ENCODE measurements at regions not wholly inside any gene's neighbourhood (a gene's known extent, or its start where the extent isn't known, plus 50 kb on each side); places are given as distances from the start of the nearest gene placed in this dataset.

- DNase-seq, result no peak
These were observed 69.8 kb downstream of the CD83 start for GRCh38 chr6:14187406-14187805.

DNA sequence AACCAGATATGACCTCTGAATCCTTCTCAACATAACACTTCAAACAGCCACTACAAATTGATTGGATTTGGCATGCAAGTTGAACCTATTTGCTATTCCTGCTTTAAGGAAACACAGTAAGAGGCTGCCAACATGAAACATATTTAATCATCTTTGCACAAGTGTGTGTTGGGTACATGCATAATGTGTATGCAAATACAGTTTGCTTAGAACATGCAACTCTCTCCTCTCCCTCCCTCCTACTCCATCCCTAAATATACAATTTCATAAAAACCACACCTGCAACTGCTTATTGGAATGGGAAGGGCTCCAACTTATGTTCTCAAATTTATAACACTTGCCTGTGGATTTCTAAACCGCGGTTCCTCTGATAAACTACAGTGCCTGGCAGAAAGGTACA lies 71.5 kb downstream of the CD83 start:
- DNase-seq, result no peak

- DNase-seq, result no peak
These were observed 72.8 kb downstream of the CD83 start for GRCh38 chr6:14190191-14190928.

GRCh38 chr6:14190929-14191224 lies 73.3 kb downstream of the CD83 start:
- DNase-seq, result no peak

DNA sequence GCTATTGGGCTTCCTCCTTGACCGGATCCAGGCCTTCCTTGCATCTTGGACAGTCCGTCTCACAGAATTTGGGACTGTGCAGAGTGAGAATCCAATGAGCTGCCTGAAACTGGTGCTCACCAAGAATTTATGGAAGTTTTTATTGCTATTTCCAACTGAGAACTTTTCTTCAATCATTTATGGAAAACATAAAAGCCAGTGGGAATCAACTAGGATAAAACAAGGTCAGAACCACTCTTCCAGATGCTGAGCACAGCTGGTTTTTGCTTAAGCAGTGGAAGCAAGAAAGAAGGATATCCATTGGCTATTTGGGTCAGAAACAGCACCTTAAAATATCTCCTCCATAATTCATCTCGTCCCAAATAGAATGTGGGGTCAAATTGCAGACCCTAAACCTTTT lies 74.2 kb downstream of the CD83 start:
- DNase-seq, result no peak

DNA sequence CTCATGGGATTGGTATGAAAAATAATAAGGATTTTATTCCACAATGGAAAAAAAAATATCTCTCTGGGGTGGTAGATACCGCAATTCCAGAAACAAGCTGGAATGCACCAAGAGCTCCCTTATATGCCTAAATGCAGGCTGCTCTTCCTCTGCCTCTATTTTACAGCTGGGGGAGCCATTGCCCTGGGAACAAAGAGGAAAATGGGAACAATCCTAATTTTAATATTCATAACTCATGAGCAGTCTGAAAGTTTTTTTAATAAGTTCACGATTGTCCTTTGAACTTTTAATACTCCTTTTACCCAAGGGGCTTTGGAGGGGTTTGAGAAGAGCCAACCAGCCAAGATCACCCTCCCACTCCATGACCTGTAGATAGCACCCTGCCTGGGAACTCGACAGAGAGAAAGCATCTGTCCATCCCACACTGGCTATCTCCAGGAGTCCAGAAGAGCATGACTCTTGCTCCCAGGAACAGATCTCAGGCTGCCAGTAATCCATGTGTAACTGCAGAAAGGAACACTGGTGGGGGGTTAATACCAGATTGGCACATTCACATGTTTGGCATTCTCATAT lies 74.7 kb downstream of the CD83 start:
- DNase-seq, result no peak

GRCh38 chr6:14193524-14193923 lies 76.0 kb downstream of the CD83 start:
- no peak for DNase-seq

- DNase-seq, result no peak
These were observed 76.9 kb downstream of the CD83 start for GRCh38 chr6:14194483-14194882.

DNA sequence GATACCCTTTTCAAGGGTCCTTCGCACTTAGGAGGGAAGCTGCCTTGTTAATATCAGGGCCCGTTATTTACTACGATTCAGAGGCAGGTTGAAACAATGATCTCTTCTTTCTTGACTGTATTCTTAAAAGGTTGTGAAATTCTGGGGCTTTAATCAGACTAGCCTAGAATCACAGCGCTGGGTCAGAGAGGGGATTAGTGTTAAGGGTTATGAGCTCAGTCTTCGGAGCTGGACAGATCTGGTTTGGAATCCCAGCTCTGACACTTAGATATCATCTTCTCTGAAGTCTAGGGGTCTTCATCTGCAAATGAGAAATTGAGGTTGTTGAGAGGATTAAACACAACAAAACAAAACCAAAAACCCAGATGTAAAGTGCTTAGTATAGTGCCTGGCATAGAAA lies 77.4 kb downstream of the CD83 start:
- DNase-seq, result no peak

DNA sequence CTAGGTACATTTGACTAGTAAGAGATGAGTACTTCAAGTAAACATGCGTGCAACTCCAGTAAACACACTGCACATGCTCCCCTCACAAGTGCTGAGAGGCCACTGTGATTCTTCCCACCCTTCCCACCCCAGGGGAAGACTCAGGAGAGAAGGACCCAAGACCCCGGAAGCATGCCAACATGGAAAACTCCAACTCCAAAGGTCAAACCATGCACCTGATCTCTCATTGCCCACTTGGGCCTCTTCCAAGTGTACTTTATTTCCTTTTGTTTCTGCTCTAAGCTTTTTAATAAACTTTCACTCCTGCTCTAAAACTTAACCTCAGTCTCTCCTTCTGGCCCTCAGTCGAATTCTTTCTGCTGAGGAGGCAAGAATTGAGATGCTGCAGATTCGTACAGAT lies 78.5 kb downstream of the CD83 start:
- no peak for DNase-seq

GRCh38 chr6:14197118-14197517 lies 79.5 kb downstream of the CD83 start:
- DNase-seq, result no peak

DNA sequence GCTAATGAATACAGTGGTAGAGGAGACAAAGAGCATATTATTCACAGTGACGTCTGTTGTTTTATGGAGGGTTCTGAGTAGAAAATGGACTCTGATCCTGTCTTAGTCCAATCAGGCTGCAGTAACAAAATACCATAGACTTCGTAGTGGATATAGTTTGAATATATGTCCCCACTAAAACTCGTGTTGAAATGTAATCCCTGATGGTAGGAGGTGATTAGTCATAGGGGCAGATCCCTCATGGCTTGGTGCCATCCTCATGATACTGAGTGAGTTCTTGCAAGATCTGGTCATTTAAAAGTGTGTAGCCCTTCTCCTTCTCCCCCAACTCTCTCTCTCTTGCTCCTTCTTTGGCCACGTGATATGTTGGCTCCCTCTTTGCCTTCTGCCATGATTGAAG lies 82.5 kb downstream of the CD83 start:
- DNase-seq, result no peak

DNA sequence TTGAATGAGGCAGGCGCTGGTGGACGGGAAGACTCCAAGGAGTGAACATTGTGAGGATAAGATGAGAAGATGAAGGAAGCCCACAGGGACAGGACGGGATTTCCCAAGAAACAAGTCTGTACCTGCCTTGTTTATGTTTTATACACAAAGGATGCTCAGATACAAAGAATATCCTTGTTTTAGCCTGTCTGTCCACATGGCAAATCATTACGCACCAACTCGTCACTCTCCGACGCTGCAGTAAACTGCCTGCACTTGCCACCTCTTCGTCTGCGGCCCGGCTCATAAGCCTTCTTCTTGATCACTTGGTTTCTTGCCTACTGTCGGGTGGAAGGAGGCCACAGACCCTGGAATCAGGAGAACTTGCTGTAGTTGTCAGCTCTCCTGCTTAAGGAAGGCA lies 85.4 kb downstream of the CD83 start:
- DNase-seq, result no peak

GRCh38 chr6:14206391-14206790 lies 88.8 kb downstream of the CD83 start:
- DNase-seq, result no peak

- DNase-seq, result no peak
These were observed 89.9 kb downstream of the CD83 start for GRCh38 chr6:14207448-14207847.

- no peak for DNase-seq
These were observed 91.4 kb downstream of the CD83 start for GRCh38 chr6:14209000-14209399.

DNA sequence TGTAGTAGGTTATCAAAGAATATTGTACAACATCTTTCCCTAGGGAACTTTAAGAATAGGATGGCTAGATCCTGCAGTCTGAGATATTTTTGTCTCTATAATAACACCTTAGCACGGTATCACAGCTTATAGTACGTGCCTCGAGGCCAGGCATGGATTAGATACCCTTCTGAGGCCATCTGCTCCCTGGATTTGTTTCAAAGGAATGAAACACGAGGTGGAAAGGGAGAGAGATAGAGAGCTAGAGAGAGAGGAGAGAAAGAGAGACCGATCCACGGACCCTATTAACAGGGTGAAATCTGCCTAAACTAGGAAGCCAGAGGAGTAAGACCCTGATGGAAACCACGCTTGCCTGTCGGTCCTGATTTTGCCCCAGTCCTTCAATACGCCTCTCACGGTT lies 92.5 kb downstream of the CD83 start:
- no peak for DNase-seq

DNA sequence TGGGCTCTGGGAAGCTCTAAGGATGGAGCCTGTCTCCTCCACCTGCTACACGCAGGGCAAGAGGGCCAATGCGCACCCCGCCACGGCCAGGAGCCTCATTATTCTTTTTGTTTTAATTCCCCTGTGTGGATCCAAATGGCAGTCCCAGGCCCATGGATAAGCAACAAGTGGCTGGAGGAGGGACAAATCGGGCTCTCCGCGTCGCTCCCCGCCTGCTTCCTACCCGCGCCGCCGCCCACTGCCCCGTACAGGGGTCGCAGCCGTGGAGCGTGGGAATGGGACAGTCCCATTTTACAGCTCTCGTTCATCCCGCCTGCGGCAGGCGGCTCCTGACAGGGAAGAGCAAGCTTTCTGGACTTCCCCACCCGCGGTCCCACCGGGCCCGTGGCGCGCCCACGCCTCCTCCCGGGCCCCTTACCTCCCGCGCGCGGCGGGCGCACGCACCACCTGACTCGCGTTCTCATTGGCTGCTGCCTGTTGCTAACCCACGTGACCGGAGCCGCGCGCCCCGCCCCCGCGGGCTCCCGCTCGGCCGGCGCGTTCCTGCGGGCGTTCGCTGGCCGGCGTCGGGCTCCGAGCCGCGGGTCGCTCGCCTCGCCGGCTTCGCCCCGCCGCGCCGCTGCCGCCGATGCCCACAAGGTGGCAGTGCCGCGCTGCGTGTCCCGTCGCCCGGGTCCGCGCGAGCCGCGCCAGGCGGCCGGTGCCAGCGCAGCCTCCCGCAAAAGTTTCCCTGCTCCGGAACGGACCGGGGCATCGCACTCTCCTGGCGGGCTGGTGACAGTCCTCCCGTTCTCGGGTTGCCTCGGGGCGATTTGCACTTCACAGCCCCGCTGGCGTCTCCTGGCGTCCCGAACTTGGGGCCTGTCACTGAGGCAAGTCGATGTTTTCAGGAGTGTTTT lies 93.3 kb downstream of the CD83 start:
- DNase-seq, result peak; percentile 92

DNA sequence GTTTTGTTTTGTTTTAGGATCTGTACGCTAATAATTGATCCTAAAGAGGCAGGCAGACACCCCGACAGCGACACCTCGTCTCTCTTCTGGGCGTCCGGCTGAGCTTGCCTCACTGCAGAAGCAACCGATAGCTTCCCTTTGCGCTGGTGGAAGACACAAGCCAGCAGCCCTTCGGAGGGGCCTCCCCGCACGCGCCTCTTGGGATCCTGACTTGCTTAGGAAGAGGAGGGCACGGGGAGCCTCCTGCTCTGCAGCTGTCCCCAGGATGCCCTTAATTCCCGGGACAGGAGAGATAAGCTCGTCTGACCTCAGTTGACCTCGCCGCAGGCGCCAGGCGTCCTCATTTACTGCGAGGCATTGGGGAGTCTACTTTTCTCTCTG lies 94.0 kb downstream of the CD83 start:
- peak; percentile 81 for DNase-seq

GRCh38 chr6:14212020-14212419 lies 94.4 kb downstream of the CD83 start:
- no peak for DNase-seq

DNA sequence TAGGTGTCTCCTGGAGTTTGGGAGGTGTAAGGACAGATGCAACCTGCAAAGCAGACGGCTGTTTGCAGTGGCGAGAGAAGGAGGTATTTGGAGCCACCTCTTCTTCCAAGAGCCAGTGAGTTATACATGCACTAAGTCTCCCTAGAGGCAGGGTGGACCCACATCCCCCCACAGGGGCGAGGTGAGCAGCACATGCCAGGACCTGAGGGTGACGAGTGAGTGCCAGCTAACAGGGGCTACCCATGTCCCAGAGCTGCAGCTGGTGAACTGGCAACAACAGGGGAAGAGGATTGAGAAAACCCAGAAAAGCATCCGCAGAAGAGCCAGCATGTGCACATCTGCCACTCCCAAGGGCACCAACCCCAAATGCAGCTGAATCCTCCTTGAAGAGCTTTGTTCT lies 95.1 kb downstream of the CD83 start:
- DNase-seq, result no peak

DNA sequence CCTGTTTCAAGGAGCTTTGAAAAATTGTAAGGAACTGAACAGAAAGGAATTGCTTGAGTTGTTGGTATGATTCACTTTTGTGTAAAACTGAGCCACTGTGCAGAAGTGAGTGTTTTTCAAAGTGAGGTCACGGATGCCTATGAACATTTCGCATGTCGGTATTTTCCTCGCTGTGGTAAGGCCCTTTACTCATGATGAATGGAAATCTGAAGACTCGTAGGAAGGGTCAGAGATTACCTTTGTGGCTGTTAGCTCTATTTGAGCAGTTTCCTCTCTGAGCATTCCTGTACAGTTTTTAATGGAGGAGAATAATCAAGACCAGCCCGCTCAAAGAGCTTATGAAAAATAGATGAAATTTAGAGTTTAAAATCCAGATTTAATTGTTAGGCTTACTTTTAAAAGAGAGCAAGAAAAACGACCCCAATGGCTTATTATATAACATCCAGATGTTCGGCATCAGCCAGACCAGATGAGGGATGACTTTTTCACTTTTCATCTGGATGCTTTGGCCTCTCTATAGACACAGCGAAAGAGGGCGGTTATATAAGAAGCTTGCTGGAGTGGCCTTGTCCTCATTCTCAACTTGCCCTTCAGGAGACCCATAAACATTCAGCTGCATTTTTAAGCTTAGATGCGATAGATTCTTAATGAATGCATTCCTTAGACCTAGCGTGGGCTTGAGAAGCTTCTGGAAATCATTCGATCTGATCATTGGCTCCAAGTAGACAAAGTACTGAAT lies 99.5 kb downstream of the CD83 start:
- peak; percentile 4 for DNase-seq

DNA sequence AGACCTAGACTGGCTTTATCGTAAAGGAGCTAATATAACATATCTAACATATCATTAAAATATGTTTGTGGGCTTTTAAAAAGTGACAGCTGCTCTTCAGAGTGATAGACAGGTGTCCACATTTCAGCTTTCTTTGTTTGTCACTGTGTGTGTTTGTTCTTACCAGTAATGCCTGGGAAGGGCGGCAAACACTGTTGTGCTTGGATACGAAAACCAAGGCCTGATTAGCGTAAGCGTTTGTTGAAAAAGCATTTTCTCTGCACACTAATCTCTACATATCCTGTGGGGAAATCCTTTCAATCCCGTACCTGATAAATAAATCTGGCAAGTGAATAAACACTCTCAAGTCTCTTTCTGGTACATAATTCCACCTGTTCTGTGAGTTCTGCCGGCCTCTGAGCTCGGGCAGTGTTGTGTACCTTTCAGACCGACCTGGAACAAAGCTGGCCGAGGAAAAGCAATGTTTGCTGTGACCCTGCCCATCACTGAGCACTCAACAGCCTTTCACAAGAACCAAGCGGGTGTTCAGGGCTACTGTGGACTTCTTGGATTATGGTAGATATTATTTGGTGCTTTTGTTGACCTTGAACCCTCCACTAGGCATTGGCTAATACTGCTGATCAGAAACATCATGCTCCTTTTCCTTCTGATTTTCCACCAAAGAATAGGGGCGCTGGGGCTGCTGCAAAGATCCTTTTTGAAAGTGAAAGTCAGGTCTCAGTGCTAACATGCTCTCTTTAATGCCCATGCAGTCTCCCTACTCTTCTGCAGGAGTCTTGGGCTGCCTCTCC lies 100.4 kb downstream of the CD83 start:
- DNase-seq, result peak; percentile 79
